ENCODE measurements at regions not wholly inside any gene's neighbourhood (a gene's known extent, or its start where the extent isn't known, plus 50 kb on each side); places are given as distances from the start of the nearest gene placed in this dataset.

DNA sequence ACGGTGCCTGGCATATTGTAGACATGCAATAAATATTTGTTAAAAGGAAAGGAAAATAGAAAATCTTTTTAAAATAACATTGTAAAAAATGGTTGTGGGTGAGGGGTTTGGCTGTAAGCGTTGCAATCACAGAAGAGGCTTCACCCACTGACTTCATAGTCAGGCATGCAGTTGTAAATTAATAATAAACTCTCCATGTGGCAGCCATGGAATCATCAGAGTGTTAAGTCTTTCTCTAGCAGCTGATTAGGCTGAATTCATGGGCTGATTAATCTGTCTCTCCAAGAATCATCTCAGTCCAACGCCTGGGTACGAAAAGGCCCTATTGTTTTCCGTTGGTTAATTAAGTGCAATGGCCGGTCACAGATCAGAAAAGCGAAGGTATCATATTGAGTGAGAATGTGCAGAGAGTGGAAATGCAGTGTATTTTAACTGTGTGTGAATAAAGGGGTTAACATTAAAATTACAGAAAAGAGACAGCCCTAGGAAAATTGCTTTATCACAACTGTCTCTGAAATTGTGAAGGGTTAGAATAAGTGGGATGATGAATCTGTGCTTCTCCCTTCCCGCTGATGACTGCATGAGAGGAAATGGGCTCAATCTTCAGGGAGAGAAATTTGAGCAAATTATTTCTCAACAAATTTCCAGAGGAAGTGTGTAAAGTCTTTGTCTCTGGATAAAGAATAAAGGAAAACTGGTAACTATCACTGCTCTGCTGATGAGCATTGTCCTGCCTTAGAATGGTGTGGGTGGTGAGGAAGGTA, 269.0 kb downstream of the FAM76B start:
- no peak for FAIRE-seq

DNA sequence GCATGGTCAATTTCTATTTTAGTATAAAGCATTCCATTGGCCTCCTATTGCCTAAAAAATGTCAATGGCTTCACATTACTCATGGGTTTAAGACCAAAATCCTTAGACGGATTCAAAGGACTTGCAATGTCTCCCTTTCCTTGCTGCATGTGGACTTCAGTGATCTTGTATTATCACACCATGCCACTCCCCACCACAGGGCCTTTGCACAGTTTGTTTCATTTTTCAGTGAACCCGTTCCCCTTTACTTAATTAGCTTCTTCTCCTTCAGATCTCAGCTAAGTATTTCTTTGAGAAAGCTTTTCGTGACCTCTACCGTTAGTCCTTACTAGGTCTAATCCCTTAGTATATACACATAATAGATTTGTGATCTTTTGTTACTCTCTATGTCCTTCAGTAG, 269.7 kb downstream of the FAM76B start:
- FAIRE-seq = no peak
- DNase-seq (ENCODE audit: insufficient read length, low spot score) = no peak

More for the DNA sequence above, 269.0 kb downstream of the FAM76B start:
- DNase-seq (ENCODE audit: insufficient read length, low spot score) = no peak

DNA sequence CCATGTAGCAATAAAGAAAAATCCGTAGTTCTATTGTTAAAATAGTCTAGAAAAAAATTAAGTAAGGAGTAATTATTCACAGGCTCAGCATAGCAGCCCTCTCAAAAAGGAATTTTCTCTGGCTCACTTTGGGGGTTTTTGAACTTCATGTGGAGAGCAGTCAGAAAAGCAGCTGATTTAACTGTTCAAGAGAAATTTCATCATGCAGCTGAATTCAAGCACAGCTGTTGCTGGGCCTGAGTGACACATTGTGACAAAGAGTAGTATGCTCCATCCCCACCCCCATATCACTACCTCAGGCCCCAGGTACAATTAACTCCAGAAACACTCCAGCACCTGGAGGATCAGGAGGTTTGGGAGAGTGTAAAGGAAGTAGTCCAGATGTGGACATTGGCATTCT, 272.1 kb downstream of the FAM76B start:
- FAIRE-seq (no peak), DNase-seq (ENCODE audit: insufficient read length, low spot score) (no peak)

DNA sequence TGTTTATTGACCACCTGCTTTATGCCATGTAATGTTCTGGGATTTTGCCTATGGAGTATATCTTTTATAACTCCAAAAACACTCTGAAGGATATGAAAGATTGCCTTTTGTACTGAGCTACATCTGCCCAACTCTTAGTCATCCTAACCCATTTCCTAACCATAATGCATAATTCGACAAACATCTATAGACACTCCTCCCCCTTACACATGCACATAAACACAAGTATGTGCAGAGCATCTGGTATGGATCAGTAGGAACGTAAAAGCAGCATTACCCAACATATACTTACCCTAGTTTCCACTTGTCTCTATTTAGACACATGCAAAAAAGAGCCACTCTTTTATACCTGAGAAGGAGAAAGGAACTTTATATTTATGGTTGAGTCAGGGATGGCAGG, 272.8 kb downstream of the FAM76B start:
- FAIRE-seq (peak; percentile 4), DNase-seq (ENCODE audit: insufficient read length, low spot score) (no peak)

DNA sequence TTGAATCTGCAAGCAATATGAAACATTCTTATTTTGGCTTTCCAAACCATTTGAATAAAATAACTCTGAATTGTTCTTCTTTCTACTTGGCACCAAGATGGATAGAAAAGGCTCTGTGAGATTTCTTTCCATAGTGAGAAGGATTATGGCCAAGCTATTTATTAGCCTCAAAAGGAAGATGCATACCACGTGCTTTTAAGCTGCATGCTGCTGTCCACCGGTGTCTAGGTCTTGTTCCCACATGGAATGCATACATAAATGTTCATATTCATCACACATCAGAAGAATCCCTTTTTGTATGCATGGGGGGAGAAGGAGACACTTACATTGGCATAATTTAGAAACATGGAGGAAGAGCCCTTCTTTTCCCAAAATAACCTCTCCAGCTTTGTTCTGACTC, 273.4 kb downstream of the FAM76B start:
- DNase-seq (ENCODE audit: insufficient read length, low spot score) = no peak
- FAIRE-seq = no peak

DNA sequence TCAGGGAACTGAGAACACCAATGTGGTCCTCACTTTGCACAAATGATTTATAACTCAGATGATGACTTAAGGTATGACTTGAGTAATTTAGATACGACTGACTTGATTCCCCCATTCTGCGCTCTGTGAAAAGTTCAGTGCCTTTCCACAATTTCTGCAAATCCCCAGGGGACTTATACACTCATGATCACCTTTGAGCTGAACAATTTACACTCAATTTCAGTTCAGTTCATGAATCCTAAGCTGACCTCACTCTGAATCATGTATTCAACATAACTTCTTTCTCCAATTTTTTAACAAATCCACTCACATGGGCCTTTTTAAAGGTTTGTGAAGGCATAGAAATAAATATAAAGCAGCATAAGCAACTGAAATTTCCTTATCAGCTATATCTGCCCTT, 274.2 kb downstream of the FAM76B start:
- DNase-seq (ENCODE audit: insufficient read length, low spot score) (no peak), FAIRE-seq (no peak)

DNA sequence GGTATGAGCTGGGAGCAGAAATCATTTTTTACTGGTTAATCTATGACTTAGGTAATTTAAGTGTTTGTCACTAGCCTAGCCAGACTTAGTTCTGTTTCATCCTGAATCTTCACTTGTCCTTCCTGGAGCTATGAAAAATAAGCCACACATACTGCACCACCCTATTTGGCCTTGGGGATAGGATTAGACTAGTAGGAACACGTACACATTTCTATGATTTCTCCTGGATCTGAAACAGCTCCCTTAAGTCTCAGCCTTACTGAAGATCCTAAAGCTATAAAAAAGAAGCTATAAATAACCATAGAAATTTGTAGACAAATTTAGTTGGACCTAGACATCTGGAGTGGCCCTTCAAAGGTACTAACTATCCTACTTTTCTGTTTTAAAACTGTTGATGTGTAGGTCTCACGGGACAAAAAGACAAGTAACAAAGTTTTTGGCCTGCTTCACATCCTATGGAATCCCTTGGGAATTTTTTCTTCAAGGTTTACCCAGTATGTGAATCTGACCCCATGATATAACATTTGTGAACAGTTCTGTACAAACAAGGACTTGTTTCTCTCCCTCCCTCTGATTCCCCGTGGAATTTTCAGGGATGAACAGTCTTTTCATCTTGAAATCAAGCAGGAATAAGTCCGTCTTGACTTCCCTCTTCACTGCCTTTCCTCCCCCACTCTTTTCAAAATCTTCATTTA, 275.0 kb downstream of the FAM76B start:
- no peak for FAIRE-seq
- DNase-seq (ENCODE audit: insufficient read length, low spot score) = no peak

DNA sequence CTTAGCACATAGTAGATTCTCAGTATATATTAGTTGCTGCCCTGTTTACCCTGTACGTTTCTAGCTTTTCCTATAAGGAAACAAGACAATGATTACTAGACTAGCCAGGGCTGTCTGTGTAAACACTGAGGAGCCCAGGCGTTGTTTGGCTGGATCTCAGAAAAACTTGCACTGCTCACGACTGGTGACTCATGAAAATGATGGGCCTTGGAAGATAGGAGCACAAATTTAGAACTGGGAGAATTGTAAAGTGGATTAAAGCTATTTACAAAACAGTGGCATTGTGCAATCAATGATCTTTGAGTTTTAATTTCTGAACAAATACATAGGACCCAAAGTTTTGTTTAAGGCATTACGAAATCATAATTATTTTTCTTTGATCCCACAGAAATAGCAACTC, 276.9 kb downstream of the FAM76B start:
- no peak for FAIRE-seq

DNA sequence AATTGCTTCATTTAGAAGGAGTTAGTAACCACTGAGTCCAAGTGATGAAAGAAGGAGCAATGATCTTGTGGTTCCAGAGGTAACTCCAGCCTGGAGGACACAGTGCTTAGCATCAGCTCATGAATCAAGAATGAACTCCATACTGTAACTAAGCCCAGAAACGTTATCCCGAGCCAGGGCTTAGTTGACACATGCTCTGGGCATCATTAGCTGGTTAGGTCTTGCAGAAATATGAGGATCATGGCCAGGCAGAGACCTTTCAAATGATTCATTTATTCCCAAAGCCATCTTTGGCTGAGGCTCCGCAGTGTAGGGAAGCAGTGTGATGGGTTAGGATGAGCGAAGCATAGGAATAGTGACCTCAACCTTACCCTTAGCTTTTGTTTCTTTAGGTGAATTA, 277.4 kb downstream of the FAM76B start:
- no peak for FAIRE-seq

More for the DNA sequence above, 276.9 kb downstream of the FAM76B start:
- no peak for DNase-seq (ENCODE audit: insufficient read length, low spot score)

DNA sequence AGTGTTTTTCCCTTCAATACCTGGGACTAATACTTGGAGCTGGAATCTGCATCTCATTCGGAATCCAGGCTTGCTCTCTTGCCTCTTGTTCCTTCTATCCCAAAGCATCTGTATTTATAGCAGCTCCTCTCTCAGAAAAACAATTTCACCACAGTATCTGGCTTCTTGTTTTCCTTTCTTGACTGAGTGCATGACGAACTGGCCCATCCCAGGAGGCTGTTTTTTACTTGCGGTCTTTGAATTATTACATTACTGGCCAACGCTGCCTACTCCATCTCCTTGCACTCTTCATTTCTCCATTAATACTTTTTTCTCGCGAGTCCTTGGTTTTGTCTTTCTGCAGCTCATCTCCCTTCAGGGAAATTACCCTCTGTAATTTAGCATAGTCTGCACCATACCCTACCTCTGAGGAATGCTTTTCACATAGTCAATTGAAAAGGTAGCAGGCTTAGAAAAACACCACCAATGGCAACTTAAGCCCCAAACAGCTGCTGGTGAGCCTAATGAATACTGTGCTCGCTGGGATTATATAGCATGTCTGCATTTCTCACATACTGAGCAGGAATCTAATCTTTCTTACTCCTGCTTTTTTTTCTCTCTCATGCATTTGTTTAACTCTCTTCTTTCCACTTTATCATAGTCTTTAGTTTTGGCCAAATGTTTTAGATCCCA, 277.4 kb upstream of the SESN3 start:
- FAIRE-seq (no peak), DNase-seq (ENCODE audit: insufficient read length, low spot score) (no peak)

More for the DNA sequence above, 277.4 kb downstream of the FAM76B start:
- no peak for DNase-seq (ENCODE audit: insufficient read length, low spot score)

DNA sequence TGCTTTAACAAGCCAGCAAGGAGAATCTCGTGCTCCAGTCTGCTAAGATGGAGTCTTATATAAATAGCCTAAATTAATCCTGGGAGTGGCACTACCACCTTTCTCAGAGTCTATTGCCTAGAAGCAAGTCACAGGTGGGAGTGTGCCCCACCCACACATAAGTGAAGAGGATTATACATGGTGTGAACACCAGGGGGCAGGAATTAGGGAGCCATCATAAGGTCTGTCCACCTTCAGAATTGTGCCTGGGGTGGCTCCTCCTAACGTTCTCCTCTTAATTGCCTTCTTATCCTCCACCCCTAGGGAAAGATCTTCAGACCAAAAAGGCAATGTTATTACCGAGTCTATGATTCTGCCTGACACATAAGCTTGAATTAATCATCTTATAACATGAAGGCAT, 276.8 kb upstream of the SESN3 start:
- DNase-seq (ENCODE audit: insufficient read length, low spot score) = no peak
- no peak for FAIRE-seq

DNA sequence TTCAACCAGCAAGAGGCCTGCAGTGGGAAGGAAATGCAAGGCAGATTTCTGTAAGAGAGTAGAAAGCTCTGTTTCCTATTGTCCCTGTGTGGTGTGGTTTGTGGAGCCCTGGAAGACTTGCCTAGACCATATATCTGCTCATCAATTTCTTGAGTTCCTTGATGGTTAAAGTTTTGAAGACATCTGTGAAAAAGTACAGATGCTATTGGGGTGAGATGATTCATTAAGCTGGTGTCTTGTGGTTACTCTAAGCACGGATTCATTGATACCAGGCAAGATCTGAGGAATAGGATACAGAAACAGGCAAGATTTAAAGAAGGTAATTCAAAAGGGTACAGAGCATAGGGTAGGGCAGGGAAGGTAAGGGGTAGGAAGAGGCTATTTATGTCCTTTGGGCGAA, 275.8 kb upstream of the SESN3 start:
- FAIRE-seq = no peak
- no peak for DNase-seq (ENCODE audit: insufficient read length, low spot score)

DNA sequence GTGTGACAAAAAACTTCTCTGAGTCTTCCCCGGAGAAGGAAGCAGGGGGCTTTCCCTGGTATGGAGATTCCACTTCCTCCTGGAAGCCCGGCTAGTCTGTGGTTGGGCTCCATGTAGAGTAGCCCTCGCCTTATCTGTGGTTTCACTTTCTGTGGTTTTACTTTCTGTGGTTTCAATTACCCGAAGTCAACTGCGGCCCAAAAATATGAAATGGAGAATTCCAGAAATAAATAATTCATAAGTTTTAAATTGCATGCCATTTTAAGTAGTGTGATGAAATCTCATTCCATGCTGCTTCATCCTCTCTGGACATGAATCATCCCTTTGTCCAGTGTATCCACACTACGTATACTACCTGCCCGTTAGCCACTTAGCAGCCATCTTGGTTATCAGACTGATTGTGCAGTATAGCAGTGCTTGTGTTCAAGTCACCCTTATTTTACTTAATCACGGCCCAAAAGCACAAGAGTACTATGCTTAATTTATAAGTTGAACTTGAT, 275.0 kb upstream of the SESN3 start:
- DNase-seq (ENCODE audit: insufficient read length, low spot score) = no peak
- FAIRE-seq = no peak

DNA sequence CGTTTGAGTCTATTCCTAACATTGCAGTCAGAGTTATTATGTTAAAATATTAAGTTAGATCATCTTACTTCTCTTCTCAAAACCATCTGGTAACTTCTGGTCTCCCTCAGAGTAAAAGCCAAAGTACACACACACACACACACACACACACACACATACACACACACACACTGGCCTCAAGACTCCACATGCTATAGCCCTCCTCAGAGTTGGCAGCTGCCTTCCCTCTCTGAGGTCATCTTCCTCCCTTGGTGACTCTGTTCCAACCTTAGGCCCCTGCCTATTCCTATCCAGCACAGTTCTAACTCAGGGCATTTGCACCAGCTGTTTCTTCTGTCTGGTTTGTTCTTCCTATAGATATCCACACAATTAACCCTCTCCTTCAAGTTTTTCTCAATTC, 272.0 kb upstream of the SESN3 start:
- no peak for DNase-seq (ENCODE audit: insufficient read length, low spot score)
- FAIRE-seq = no peak

DNA sequence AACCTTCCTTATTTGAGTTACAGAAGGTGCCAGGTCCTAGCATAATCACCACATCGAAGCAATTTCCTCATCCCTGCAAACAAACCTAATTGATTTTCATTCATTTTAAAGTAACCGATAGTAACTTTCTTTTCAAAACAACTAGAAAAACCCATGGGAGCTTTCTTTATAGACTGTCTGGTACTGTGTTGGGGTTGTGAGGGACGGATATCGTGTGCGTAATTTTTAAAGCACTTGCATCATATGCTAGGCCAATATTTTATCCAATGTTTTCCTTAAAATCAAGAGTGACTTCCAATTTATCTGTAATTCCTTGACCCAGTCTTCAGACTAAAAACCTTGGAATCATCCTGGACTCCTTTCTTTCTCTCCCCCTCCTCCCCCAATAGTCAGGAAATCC, 271.5 kb upstream of the SESN3 start:
- FAIRE-seq (no peak), DNase-seq (ENCODE audit: insufficient read length, low spot score) (no peak)

DNA sequence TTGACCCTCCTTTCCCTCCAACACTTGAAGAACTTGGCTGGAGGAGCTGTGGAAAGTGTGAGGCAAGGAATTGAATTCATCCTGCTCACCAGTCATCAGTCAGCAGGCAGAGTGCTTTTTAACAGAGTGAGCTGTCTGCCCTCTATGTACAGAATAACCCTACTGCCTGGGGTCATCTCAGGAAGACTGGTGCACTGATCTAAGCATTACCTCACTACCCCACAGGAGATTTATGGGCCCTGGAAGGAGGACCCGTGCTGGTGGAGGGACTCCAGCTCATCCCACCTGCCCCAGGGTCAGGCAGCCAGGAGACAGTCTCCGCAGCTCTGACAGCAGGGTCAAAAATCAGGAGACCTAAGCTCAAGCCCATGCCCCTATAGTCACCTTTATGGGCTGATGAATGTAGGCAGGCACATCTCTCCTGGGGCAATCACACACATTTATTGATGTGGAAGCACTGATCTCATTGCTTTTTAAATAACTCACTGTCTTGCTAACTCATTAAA, 270.8 kb upstream of the SESN3 start:
- FAIRE-seq = no peak
- no peak for DNase-seq (ENCODE audit: insufficient read length, low spot score)

DNA sequence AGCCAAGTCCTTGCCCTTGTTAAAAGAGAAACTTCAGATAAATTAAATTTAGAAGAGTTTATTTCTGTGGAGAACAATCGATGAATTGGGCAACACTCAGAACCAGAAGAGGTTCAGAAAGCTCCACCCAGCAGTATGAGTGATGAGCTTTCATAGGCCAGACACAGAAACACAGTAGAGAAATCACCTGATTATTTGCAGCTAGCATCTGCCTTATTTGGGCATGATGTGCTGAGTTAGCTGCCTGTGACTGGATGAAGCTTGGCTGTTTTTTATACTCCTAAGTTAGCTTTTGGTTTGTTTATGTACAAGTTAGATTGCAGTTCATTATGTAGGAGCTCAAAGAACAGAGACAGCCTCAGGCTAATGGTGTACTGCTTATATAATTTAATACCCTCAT, 269.5 kb upstream of the SESN3 start:
- no peak for DNase-seq (ENCODE audit: insufficient read length, low spot score)
- FAIRE-seq = no peak

DNA sequence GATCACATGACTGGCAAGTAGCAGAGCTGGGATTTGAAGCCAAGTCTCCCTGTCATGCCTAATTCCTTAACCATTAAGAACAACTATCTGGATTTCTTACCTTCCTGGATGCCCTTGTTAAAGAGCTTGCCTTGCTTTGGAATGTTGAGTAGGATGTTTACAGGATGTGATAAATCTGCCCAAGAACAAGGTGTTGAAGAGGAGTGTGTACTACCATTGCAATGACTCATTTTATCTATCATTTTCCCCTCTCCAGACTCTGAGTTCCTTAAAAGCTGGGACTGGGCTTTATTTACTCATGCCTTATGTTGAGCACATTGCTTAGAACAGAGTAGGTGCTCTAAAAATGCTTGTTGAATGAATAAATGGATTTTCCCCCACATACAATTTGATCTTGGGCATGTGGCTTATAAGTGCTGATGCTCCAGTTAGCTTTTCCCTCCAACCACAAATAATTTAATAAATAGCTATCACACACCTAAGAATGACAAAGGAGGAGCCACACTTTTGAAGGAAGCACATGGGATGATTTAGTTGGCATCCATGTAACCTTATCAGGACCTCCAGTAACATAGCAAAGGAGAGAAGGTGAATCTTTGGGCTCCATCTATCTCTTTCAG, 268.6 kb upstream of the SESN3 start:
- FAIRE-seq (no peak), DNase-seq (ENCODE audit: insufficient read length, low spot score) (no peak)

DNA sequence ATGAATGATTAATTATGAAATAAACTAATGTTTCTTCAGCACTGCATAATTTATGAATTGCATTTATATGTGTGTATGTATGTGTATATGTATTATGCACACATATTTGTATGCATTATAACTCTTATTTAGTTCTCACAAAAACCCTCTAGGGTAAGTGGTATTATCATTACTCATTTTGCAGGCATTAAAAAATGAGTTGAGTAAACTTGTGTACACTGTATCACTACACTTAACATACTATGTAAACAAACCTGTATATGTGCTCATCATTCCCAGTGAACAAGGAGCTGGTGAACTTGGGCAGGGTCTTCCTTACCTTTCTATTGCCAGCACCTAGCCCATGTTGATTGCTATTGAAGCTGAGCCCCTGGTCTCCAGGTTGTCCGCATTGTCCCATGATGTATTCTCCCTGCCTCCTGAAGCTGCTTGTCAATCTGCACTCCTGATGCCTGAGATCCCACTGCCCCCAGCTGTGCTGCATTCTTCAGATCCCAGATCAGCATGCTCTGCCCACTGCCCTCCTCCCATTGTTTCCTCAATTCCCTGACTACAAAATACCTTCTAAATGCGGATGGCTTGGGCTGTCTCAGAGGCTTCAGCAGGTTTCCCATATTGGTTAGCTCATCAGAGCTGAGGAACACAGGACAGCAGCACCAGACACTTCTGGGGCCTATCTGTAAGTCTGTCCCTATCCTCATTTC, 267.9 kb upstream of the SESN3 start:
- no peak for FAIRE-seq
- no peak for DNase-seq (ENCODE audit: insufficient read length, low spot score)

DNA sequence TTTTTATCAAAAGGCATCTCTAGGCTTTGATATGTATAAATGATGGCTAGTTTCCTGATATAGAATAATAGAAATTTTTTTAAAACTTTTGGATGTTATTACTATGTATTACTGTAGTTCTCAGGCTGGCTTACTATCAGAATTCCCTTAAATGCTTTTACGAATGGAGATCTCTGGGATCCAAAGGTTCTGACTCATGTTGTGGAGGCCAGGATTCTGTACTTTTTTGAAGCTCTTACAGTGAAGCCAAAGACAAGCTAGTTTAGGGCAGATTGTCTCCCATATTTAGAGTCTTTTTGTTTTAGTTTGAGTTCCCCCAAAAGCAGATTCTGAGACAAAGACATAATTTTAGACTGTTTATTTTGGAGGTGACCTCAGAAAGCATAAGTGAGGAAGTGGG, 265.9 kb upstream of the SESN3 start:
- FAIRE-seq = no peak

More for the DNA sequence above, 265.9 kb upstream of the SESN3 start:
- no peak for DNase-seq (ENCODE audit: insufficient read length, low spot score)
